ENCODE measurements at regions not wholly inside any gene's neighbourhood (a gene's known extent, or its start where the extent isn't known, plus 50 kb on each side); places are given as distances from the start of the nearest gene placed in this dataset.

DNA sequence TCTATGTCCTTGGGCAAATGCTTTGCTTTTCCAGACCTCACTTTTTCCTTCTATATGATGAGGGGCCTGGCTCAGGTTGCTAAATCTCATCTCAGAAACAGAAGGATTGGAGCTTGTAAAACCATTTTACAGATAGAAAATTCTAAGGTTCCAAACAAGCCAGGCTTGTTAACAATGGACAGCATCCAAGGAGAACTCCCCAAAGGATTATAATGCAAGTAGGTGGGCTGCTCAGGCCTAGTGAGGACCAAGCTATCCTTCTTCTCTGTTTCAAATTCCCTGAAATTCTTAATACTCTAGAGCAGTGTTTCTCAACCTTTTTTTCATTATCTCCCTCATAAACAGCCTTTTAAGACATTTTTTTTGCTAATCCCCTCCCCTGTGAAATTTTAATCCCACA lies 269.8 kb downstream of the TMEM38B start:
- H3K36me3 ChIP-seq = no peaks in the 10 kb centered on the region
- H3K27me3 ChIP-seq = no peaks in the 10 kb centered on the region
- no peak overlapping the region for H3K27ac ChIP-seq
- H3K4me1 ChIP-seq = peaks cover 0 to under 1% of the 10 kb centered on the region in 2 donors
- intact Hi-C loops (cut with DNase I) = no loop called here
- no peaks in the 10 kb centered on the region for H3K9me3 ChIP-seq
- no peak for DNase-seq
- H3K4me3 ChIP-seq (replicated peaks in 1 of 3) = no peak overlapping the region
- no peak for TF ChIP-seq POLR2A (IDR thresholded peaks at IDR 0.05)
- TF ChIP-seq, protein P1, sequence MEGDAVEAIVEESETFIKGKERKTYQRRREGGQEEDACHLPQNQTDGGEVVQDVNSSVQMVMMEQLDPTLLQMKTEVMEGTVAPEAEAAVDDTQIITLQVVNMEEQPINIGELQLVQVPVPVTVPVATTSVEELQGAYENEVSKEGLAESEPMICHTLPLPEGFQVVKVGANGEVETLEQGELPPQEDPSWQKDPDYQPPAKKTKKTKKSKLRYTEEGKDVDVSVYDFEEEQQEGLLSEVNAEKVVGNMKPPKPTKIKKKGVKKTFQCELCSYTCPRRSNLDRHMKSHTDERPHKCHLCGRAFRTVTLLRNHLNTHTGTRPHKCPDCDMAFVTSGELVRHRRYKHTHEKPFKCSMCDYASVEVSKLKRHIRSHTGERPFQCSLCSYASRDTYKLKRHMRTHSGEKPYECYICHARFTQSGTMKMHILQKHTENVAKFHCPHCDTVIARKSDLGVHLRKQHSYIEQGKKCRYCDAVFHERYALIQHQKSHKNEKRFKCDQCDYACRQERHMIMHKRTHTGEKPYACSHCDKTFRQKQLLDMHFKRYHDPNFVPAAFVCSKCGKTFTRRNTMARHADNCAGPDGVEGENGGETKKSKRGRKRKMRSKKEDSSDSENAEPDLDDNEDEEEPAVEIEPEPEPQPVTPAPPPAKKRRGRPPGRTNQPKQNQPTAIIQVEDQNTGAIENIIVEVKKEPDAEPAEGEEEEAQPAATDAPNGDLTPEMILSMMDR (IDR thresholded peaks at IDR 0.05) = no peak

DNA sequence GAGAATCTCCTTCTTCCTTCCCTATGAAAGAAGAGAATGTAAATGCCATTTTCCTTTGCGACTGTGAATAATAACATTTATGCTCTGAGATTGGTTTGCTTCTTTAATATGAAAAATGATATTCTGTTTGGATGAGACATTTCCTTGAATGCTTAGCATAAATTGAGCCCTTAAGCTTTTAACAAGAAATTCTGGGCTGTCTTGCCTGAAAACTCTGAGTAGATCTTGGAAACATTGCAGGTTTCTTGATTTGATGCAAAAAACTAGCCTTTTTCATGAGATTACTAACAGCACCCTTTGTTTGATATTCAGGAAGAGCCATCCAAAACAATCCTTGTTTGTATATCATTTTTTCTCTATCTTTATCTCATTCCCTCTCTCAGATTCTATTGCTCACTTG lies 272.5 kb downstream of the TMEM38B start:
- H3K27me3 ChIP-seq = no peaks in the 10 kb centered on the region
- 83 to 89% methylated on average over 1 of the region's 1 CpG for WGBS, 2 donors
- intact Hi-C loops (cut with DNase I) = no loop called here
- DNase-seq = no peak
- no peak overlapping the region for H3K27ac ChIP-seq
- H3K36me3 ChIP-seq = no peaks in the 10 kb centered on the region
- H3K9me3 ChIP-seq = no peaks in the 10 kb centered on the region
- no peaks in the 10 kb centered on the region for H3K4me1 ChIP-seq
- TF ChIP-seq, protein P1 (IDR thresholded peaks at IDR 0.05) = no peak
- no peak for TF ChIP-seq POLR2A (IDR thresholded peaks at IDR 0.05)
- no peak overlapping the region for H3K4me3 ChIP-seq (replicated peaks in 1 of 3)

DNA sequence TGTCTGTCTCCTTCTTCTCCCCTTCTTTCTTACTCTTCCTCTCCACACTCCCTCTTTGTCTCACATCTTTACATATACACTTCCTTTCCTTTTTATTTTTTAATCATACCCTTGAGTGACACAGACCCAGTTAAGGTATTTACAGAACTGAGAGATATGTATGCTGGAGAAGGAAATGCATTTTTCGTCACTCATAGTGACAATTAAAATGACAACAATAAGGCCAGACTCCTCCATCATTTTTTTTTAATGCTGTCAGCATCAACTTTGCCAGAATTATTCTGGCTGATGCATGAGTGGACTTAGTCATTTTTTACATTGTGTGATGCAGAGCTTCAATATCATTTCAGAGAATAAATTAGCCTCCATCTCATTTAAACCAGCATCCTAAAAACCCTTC lies 272.9 kb downstream of the TMEM38B start:
- Histone ChIP-seq H3K4me1 (no peaks in the 10 kb centered on the region), H3K27ac (no peak overlapping the region), H3K27me3 (no peaks in the 10 kb centered on the region), H3K36me3 (no peaks in the 10 kb centered on the region), H3K4me3 (replicated peaks in 1 of 3) (no peak overlapping the region), H3K9me3 (no peaks in the 10 kb centered on the region)
- DNase-seq = no peak
- no peak for TF ChIP-seq POLR2A (IDR thresholded peaks at IDR 0.05)
- TF ChIP-seq, protein P1 (IDR thresholded peaks at IDR 0.05) = no peak
- WGBS, 2 donors = 48 to 75% methylated on average over 1 of the region's 1 CpG
- intact Hi-C loops (cut with DNase I) = no loop called here

DNA sequence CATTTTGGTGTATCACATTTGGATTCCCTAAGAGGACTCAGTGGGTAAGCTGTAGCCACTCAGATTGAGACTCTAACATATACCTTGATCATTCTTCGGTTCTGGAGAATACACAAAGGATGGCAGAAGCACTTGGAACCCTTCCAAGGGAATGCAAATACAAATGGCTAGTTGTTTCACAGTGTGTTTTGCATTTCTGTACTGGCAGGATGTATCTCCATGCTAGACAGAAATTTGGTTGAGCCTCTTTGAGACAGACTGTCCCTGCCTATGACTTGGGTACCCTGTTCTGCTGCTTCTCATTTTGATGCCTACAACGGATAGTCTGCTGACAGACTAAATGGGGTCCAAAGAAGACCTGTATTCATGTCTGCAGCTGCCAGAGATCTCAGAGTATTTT lies 273.5 kb downstream of the TMEM38B start:
- H3K27me3 ChIP-seq = no peaks in the 10 kb centered on the region
- TF ChIP-seq, protein P1 (IDR thresholded peaks at IDR 0.05) = no peak
- TF ChIP-seq POLR2A (IDR thresholded peaks at IDR 0.05) = no peak
- H3K36me3 ChIP-seq = no peaks in the 10 kb centered on the region
- H3K4me3 ChIP-seq (replicated peaks in 1 of 3) = no peak overlapping the region
- no peaks in the 10 kb centered on the region for H3K9me3 ChIP-seq
- intact Hi-C loops (cut with DNase I) = no loop called here
- no peak for DNase-seq
- no peaks in the 10 kb centered on the region for H3K4me1 ChIP-seq
- H3K27ac ChIP-seq = no peak overlapping the region
- 62 to 68% methylated on average over 2 of the region's 2 CpGs for WGBS, 2 donors

DNA sequence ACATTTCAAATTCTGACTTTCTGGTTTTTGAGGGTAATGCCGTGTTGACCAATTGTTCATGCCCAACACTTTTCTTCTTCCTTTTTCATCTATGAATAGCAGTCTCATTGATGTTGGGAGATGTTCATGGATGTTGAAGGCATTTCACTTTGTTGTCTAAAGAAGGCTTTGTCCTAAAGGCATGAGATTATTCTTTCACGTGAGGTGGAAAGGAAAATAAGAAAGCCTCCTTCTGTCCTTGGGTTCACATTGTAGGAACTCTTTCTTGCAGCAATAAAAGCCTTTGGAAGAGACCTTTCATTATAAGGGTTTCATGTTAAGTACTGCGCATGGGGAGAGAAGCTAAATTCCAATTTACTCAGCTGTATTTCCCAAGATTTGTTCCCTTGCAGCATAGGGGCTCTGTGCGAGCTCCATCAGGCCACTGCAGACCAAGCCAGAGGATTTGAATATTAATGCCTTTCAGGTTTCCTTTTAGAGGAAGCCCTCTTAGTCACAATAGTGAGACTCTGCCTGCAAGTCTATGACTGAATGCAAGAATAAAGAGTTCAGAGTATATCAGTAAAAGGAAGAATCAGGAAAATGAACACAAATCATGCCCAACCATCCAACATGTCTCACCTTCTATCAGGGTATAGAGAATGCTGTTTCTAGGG lies 274.6 kb downstream of the TMEM38B start:
- Histone ChIP-seq H3K9me3 (no peaks in the 10 kb centered on the region), H3K4me3 (replicated peaks in 1 of 3) (no peak overlapping the region), H3K27ac (no peak overlapping the region), H3K4me1 (no peaks in the 10 kb centered on the region), H3K27me3 (no peaks in the 10 kb centered on the region), H3K36me3 (no peaks in the 10 kb centered on the region)
- no peak for DNase-seq
- intact Hi-C loops (cut with DNase I) = no loop called here
- TF ChIP-seq POLR2A (IDR thresholded peaks at IDR 0.05) = no peak
- TF ChIP-seq, protein P1 (IDR thresholded peaks at IDR 0.05) = no peak
- WGBS, 2 donors = 94 to 99% methylated on average over 4 of the region's 4 CpGs
